Stomach (tissue), 8 donors: ENCODE measurements at regions not wholly inside any gene's neighbourhood (a gene's known extent, or its start where the extent isn't known, plus 50 kb on each side); places are given as distances from the start of the nearest gene placed in this dataset.

Source experiments
- DNase-seq, 2 donors: peaks; one replicate each; pipeline versions ENCODE4 v3.0.0 to v3.0.0-alpha.2; 2013 to 2019
- H3K27ac ChIP-seq, 5 donors: fragments of 200-600 bp in 4 of 5; sonication (generic) in 4 of 5; one replicate each; pipeline ENCODE4 v1.5.1; 2013 to 2019; ENCODE audit warnings: mild to moderate bottlenecking in 1 of 5, moderate library complexity in 1 of 5
- H3K27me3 ChIP-seq, 3 donors: fragments of 200-600 bp; sonication (generic); one replicate each; pipeline ENCODE4 v1.5.1; 2017 to 2019; ENCODE audit warnings: mixed run types in 1 of 3
- H3K36me3 ChIP-seq, 4 donors: fragments of 200-600 bp; sonication (generic); 1 replicate in 3 of 4; 2 replicates in 1 of 4; pipeline ENCODE4 v1.5.1; 2016 to 2019
- H3K4me1 ChIP-seq, 4 donors: fragments of 200-600 bp; sonication (generic); one replicate each; pipeline ENCODE4 v1.5.1; 2016 to 2019
- H3K4me3 ChIP-seq, 4 donors: fragments of 200-600 bp; sonication (generic) in 3 of 4; one replicate each; pipeline ENCODE4 v1.5.1; 2016 to 2019; ENCODE audit warnings: mild to moderate bottlenecking in 1 of 4
- H3K9me3 ChIP-seq, 4 donors: fragments of 200-600 bp; sonication (generic); one replicate each; pipeline ENCODE4 v1.5.1; 2016 to 2019
- CTCF ChIP-seq, 7 experiments: fragments of 450-650 bp in 4 of 7; fragments of 200-600 bp in 3 of 7; sonication (generic) in 3 of 7; IDR thresholded peaks; one replicate each; pipeline ENCODE4 v1.5.1; 2016 to 2019; ENCODE audit warnings: antibody characterized with exemption in 7 of 7, control low read depth in 2 of 7, mild to moderate bottlenecking in 1 of 7
- EP300 ChIP-seq: sonication (generic); formaldehyde crosslinking; IDR thresholded peaks from one replicate; pipeline ENCODE4 v1.6.1; 2017; ENCODE audit warnings: antibody characterized with exemption
- POLR2A ChIP-seq, 4 donors: fragments of 450-650 bp; IDR thresholded peaks; one replicate each; pipeline ENCODE4 v1.6.1; 2016; ENCODE audit warnings: antibody characterized with exemption in 4 of 4, control low read depth in 2 of 4, mild to moderate bottlenecking in 1 of 4, moderate library complexity in 1 of 4
- POLR2AphosphoS5 ChIP-seq, 3 donors: sonication (generic); formaldehyde crosslinking; IDR thresholded peaks; one replicate each; pipeline ENCODE4 v1.6.1; 2016; ENCODE audit warnings: antibody characterized with exemption in 3 of 3
- WGBS, 5 donors: extraction: QIAGEN DNeasy Blood & Tissue Kit in 3 of 5; methylation state at CpG; one replicate each; pipeline versions ENCODE4 v1.1.5 to v1.1.7; 2013 to 2018; 5-methylcytosine and 5-hydroxymethylcytosine counted together
- intact Hi-C: fragments of 100-400 bp; cut with DNase I; formaldehyde crosslinking; loops from one replicate; pipeline ENCODE4 v1.15.1; 2023; ENCODE audit warnings: low total_unique reads
- donor health status: healthy with polysubstance abuse.
- donor health status: Bipolar disorder and iron deficiency.
- donor health status: healthy.

- intact Hi-C loops = no loop called here
These were observed 410.7 kb upstream of the JAG1 start for GRCh38 chr20:11084508-11084907.

DNA sequence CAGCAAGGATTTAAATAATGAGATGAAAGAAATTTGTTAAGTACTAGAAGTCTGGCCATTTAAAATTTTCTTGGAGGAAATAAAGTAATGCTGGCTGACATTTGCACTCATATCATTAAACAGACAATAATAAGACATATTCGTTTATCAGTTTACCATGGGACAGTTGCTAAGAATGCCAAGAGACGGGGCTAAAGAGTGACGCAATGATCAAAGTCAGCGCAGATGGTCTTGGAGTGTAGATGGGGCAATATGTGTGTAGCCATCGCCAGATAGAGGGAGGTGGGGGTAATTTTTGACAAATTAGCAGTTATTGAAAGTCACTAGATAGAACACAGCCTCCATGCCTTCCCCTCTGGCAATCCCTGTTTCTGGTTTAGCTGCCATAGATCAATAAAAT, 413.2 kb upstream of the JAG1 start:
- H3K4me3 ChIP-seq = no peak overlapping the region
- no peaks in the 10 kb centered on the region for H3K9me3 ChIP-seq
- H3K27me3 ChIP-seq = no peaks in the 10 kb centered on the region
- intact Hi-C loops = no loop called here
- no peak for DNase-seq
- H3K27ac ChIP-seq = no peak overlapping the region
- no peak for TF ChIP-seq EP300
- no peaks in the 10 kb centered on the region for H3K4me1 ChIP-seq
- H3K36me3 ChIP-seq = no peaks in the 10 kb centered on the region
- WGBS, 5 donors = 69 to 92% (median 83%) methylated on average over 5 of the region's 5 CpGs

More at GRCh38 chr20:11084508-11084907, 410.7 kb upstream of the JAG1 start:
- Histone ChIP-seq H3K27ac (no peak overlapping the region), H3K36me3 (no peaks in the 10 kb centered on the region), H3K4me3 (no peak overlapping the region), H3K4me1 (no peaks in the 10 kb centered on the region), H3K27me3 (no peaks in the 10 kb centered on the region), H3K9me3 (no peaks in the 10 kb centered on the region)
- no peak for DNase-seq
- TF ChIP-seq EP300 = no peak
- no peak for TF ChIP-seq POLR2AphosphoS5 (IDR thresholded peaks at IDR 0.05)
- TF ChIP-seq POLR2A (IDR thresholded peaks at IDR 0.05) = no peak
- TF ChIP-seq CTCF (IDR thresholded peaks at IDR 0.05) = no peak

DNA sequence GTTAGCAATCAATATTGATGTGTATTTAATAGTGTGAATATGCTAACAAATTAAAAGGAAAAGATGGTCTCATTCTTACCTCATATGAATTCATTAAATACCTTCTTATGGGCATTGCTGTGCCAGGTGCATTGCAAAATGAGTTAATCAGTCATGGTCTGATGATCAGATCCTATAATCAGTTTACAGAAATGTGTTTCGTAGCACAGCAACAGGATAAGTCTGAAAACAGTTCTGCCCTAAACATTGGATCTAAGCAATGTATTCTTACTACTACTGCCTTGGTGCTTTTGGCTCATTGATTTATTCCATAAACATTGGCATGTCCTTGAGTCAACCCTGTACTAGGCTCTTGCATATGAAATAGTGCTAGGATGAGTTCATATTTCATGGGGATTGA, 417.0 kb upstream of the JAG1 start:
- intact Hi-C loops = no loop called here
- 75 to 85% (median 78%) methylated on average over 1 of the region's 1 CpG for WGBS, 5 donors
- TF ChIP-seq CTCF (IDR thresholded peaks at IDR 0.05) (no peak), POLR2A (IDR thresholded peaks at IDR 0.05) (no peak), POLR2AphosphoS5 (IDR thresholded peaks at IDR 0.05) (no peak), EP300 (no peak)
- Histone ChIP-seq H3K27ac (no peak overlapping the region), H3K36me3 (no peaks in the 10 kb centered on the region), H3K27me3 (no peaks in the 10 kb centered on the region), H3K4me3 (no peak overlapping the region), H3K9me3 (no peaks in the 10 kb centered on the region), H3K4me1 (no peaks in the 10 kb centered on the region)
- DNase-seq = no peak

- H3K27me3 ChIP-seq = no peaks in the 10 kb centered on the region
- no peak for DNase-seq
- no peak overlapping the region for H3K27ac ChIP-seq
- 74 to 97% (median 88%) methylated on average over 1 of the region's 1 CpG for WGBS, 5 donors
- H3K9me3 ChIP-seq = no peaks in the 10 kb centered on the region
- no peak for TF ChIP-seq EP300
- TF ChIP-seq POLR2AphosphoS5 (IDR thresholded peaks at IDR 0.05) = no peak
- TF ChIP-seq POLR2A (IDR thresholded peaks at IDR 0.05) = no peak
- TF ChIP-seq CTCF (IDR thresholded peaks at IDR 0.05) = no peak
- H3K36me3 ChIP-seq = no peaks in the 10 kb centered on the region
- no peaks in the 10 kb centered on the region for H3K4me1 ChIP-seq
- no peak overlapping the region for H3K4me3 ChIP-seq
- intact Hi-C loops = no loop called here
These were observed 417.7 kb upstream of the JAG1 start for GRCh38 chr20:11091511-11091910.

DNA sequence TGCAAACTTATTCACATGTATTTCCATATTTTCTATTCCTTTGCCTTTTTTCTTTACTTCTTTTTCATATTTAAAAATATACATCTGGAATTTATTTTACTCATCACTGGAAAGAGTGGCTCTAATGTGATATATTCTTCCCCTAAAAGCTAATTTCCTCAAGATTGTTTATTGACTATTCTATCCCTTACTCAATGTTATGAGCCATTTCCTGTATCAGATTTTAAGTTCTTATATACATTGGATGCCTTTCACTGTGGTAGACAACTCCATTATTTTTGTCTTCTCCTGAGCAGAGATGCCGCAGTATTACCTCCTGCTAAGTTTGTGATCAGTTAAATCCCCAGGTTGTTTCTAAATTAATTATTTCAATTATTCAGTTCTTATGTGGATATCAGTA, 418.4 kb upstream of the JAG1 start:
- WGBS, 5 donors = 96 to 100% (median 97%) methylated on average over 1 of the region's 1 CpG
- Histone ChIP-seq H3K4me3 (no peak overlapping the region), H3K27ac (no peak overlapping the region), H3K36me3 (no peaks in the 10 kb centered on the region), H3K27me3 (no peaks in the 10 kb centered on the region), H3K9me3 (no peaks in the 10 kb centered on the region), H3K4me1 (no peaks in the 10 kb centered on the region)
- intact Hi-C loops = no loop called here
- no peak for DNase-seq
- TF ChIP-seq POLR2AphosphoS5 (IDR thresholded peaks at IDR 0.05) = no peak

DNA sequence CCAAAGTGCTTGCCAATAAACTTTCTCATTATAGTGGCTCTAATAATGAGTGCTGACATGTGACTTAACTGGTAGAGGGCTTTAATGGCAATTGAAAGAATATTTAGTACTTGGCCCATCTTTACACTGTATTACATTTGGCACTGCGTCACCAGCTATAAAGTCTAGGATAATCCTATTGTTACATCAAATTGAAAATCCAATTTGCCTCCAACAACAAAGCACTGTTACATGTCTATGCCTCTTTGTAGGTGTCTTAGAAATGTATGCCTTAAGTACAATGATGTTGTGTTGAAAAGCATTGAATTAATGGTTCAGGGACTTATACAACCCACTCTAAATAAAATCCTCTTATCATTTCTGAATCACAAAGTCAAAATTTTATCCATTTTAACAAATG, 420.4 kb upstream of the JAG1 start:
- 92 to 100% (median 97%) methylated on average over 1 of the region's 1 CpG for WGBS, 5 donors
- Histone ChIP-seq H3K27me3 (no peaks in the 10 kb centered on the region), H3K4me1 (no peaks in the 10 kb centered on the region), H3K9me3 (no peaks in the 10 kb centered on the region), H3K4me3 (no peak overlapping the region), H3K27ac (no peak overlapping the region), H3K36me3 (no peaks in the 10 kb centered on the region)
- DNase-seq = no peak
- intact Hi-C loops = no loop called here
- no peak for TF ChIP-seq POLR2A (IDR thresholded peaks at IDR 0.05)
- no peak for TF ChIP-seq EP300
- TF ChIP-seq CTCF (IDR thresholded peaks at IDR 0.05) = no peak
- no peak for TF ChIP-seq POLR2AphosphoS5 (IDR thresholded peaks at IDR 0.05)
